Fibroblast of lung (primary cell): ENCODE measurements at regions not wholly inside any gene's neighbourhood (a gene's known extent, or its start where the extent isn't known, plus 50 kb on each side); places are given as distances from the start of the nearest gene placed in this dataset.

Experiments
- DNase-seq, 2 donors: peaks; one replicate each; pipeline versions ENCODE4 v3.0.0 to v3.0.0-alpha.2; 2010; ENCODE audit warnings: low read depth in 2 of 2
- H2AFZ ChIP-seq: 2 replicates; pipeline ENCODE4 v1.5.1; 2012; ENCODE audit warnings: low read length, control low read depth, inconsistent platforms
- H3K27ac ChIP-seq: 2 replicates; pipeline ENCODE4 v1.5.1; 2011; ENCODE audit warnings: low read length, control low read depth; ENCODE audit not compliant: insufficient read depth
- H3K27me3 ChIP-seq: 2 replicates; pipeline ENCODE4 v1.5.1; 2011; ENCODE audit warnings: mild to moderate bottlenecking, low read length; ENCODE audit not compliant: control insufficient read depth, insufficient read depth
- H3K36me3 ChIP-seq: 2 replicates; pipeline ENCODE4 v1.5.1; 2011; ENCODE audit warnings: low read length; ENCODE audit not compliant: control insufficient read depth, insufficient read depth
- H3K4me1 ChIP-seq: 2 replicates; pipeline ENCODE4 v1.5.1; 2011; ENCODE audit warnings: low read length; ENCODE audit not compliant: control insufficient read depth, insufficient read depth; ENCODE audit errors: extremely low read depth
- H3K4me2 ChIP-seq: 2 replicates; pipeline ENCODE4 v1.5.1; 2011; ENCODE audit warnings: low read length, control low read depth; ENCODE audit not compliant: insufficient read depth; ENCODE audit errors: extremely low read depth
- H3K4me3 ChIP-seq, 4 experiments: fragments of 200-600 bp in 1 of 4; sonication (generic) in 1 of 4; replicated peaks in 1 of 4; 2 replicates each; pipeline ENCODE4 v1.5.1; 2011 to 2016; ENCODE audit warnings: low read length in 4 of 4, low read depth in 3 of 4, mild to moderate bottlenecking in 3 of 4, control low read depth in 2 of 4, inconsistent platforms in 1 of 4, mixed read lengths in 1 of 4; ENCODE audit not compliant: insufficient read depth in 1 of 4; ENCODE audit errors: control extremely low read depth in 1 of 4
- H3K79me2 ChIP-seq: 2 replicates; pipeline ENCODE4 v1.5.1; 2012; ENCODE audit warnings: mild to moderate bottlenecking, low read length, inconsistent platforms; ENCODE audit not compliant: control insufficient read depth, insufficient read depth
- H3K9ac ChIP-seq: 2 replicates; pipeline ENCODE4 v1.5.1; 2011; ENCODE audit warnings: mild to moderate bottlenecking, low read length, control low read depth; ENCODE audit not compliant: insufficient read depth
- H3K9me3 ChIP-seq: 2 replicates; pipeline ENCODE4 v1.5.1; 2012; ENCODE audit warnings: low read depth, low read length; ENCODE audit not compliant: control insufficient read depth, insufficient read depth
- H4K20me1 ChIP-seq: 2 replicates; pipeline ENCODE4 v1.5.1; 2011; ENCODE audit warnings: low read length; ENCODE audit not compliant: control insufficient read depth, insufficient read depth; ENCODE audit errors: extremely low read depth
- EZH2 ChIP-seq: IDR thresholded peaks from 2 replicates; pipeline ENCODE4 v1.5.1; 2012; ENCODE audit warnings: low read length, control low read depth, mild to moderate bottlenecking; ENCODE audit errors: missing control alignments
- TF ChIP-seq, protein P1 (sequence below), 2 donors: IDR thresholded peaks in 1 of 2; conservative IDR thresholded peaks in 1 of 2; 1 replicate in 1 of 2; 2 replicates in 1 of 2; pipeline ENCODE4 v1.5.1; 2011 to 2012; ENCODE audit warnings: low read length in 2 of 2, control low read depth in 1 of 2, inconsistent platforms in 1 of 2, low read depth in 1 of 2, mild to moderate bottlenecking in 1 of 2

DNA sequence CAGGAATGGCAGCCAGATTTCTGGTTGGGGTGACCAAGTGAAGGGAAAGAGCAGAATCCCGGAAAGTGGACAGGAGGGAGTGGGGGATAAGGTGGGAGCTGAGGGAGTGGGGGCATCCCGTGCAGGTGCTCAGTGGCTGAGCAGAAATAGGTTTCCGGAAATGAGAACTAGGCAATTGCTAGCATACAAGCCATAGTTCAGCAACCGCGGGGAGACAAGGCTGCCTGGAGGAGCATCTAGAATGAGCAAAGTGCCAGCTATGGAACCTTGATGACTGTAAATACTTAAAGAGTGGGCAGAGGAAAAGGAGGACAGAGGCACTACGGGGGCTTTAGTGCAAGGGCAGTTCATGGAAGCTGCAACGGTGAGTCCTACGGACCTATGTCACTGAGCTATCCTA is 220.2 kb downstream of the BCL11A start:
- H3K79me2 ChIP-seq, result no peaks in the 10 kb centered on the region
- no peaks in the 10 kb centered on the region for H3K27me3 ChIP-seq
- H3K4me2 ChIP-seq, result no peak overlapping the region
- no peak overlapping the region for H3K27ac ChIP-seq
- H3K36me3 ChIP-seq, result no peaks in the 10 kb centered on the region
- DNase-seq, result no peak
- no peak for TF ChIP-seq EZH2
- TF ChIP-seq, protein P1, sequence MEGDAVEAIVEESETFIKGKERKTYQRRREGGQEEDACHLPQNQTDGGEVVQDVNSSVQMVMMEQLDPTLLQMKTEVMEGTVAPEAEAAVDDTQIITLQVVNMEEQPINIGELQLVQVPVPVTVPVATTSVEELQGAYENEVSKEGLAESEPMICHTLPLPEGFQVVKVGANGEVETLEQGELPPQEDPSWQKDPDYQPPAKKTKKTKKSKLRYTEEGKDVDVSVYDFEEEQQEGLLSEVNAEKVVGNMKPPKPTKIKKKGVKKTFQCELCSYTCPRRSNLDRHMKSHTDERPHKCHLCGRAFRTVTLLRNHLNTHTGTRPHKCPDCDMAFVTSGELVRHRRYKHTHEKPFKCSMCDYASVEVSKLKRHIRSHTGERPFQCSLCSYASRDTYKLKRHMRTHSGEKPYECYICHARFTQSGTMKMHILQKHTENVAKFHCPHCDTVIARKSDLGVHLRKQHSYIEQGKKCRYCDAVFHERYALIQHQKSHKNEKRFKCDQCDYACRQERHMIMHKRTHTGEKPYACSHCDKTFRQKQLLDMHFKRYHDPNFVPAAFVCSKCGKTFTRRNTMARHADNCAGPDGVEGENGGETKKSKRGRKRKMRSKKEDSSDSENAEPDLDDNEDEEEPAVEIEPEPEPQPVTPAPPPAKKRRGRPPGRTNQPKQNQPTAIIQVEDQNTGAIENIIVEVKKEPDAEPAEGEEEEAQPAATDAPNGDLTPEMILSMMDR (conservative IDR thresholded peaks at IDR 0.05 in 1 of 2, IDR thresholded peaks at IDR 0.05 in 1 of 2; ENCODE audit: low read depth in 1 of 2, low read length in 2 of 2), result no peak
- no peak overlapping the region for H2AFZ ChIP-seq
- no peak overlapping the region for H3K4me3 ChIP-seq
- no peak overlapping the region for H3K9ac ChIP-seq
- no peaks in the 10 kb centered on the region for H3K4me1 ChIP-seq
- no peaks in the 10 kb centered on the region for H3K9me3 ChIP-seq
- no peaks in the 10 kb centered on the region for H4K20me1 ChIP-seq

- H4K20me1 ChIP-seq, result no peaks in the 10 kb centered on the region
- no peaks in the 10 kb centered on the region for H3K36me3 ChIP-seq
- no peak overlapping the region for H2AFZ ChIP-seq
- H3K9ac ChIP-seq, result no peak overlapping the region
- no peak overlapping the region for H3K27ac ChIP-seq
- TF ChIP-seq, protein P1 (conservative IDR thresholded peaks at IDR 0.05 in 1 of 2, IDR thresholded peaks at IDR 0.05 in 1 of 2; ENCODE audit: low read depth in 1 of 2, low read length in 2 of 2), result no peak
- TF ChIP-seq EZH2, result no peak
- no peak overlapping the region for H3K4me2 ChIP-seq
- H3K4me3 ChIP-seq, result no peak overlapping the region
- H3K79me2 ChIP-seq, result no peaks in the 10 kb centered on the region
- H3K4me1 ChIP-seq, result no peaks in the 10 kb centered on the region
- H3K9me3 ChIP-seq, result no peaks in the 10 kb centered on the region
- no peak for DNase-seq
- no peaks in the 10 kb centered on the region for H3K27me3 ChIP-seq
Measured at GRCh38 chr2:60331115-60331809, 222.2 kb downstream of the BCL11A start.

- Histone ChIP-seq H3K4me1 (no peaks in the 10 kb centered on the region), H3K9me3 (no peaks in the 10 kb centered on the region), H4K20me1 (no peaks in the 10 kb centered on the region), H3K36me3 (no peaks in the 10 kb centered on the region), H3K4me2 (no peak overlapping the region), H3K27ac (no peak overlapping the region), H3K27me3 (no peaks in the 10 kb centered on the region), H3K4me3 (no peak overlapping the region), H3K9ac (no peak overlapping the region), H2AFZ (no peak overlapping the region), H3K79me2 (no peaks in the 10 kb centered on the region)
- no peak for DNase-seq
- TF ChIP-seq EZH2, result no peak
- TF ChIP-seq, protein P1 (conservative IDR thresholded peaks at IDR 0.05 in 1 of 2, IDR thresholded peaks at IDR 0.05 in 1 of 2; ENCODE audit: low read depth in 1 of 2, low read length in 2 of 2), result no peak
Measured at GRCh38 chr2:60329225-60329624, 224.2 kb downstream of the BCL11A start.
